GM18519 (cell line): ENCODE measurements at regions not wholly inside any gene's neighbourhood (a gene's known extent, or its start where the extent isn't known, plus 50 kb on each side); places are given as distances from the start of the nearest gene placed in this dataset.

ENCODE experiments used
- ATAC-seq: cut with Tn5 transposase; IDR thresholded peaks from one replicate; pipeline ENCODE4 v1.9.1; 2021; ENCODE audit warnings: mild to moderate bottlenecking, moderate library complexity; ENCODE audit not compliant: unreplicated experiment, low FRiP score

GRCh38 chr1:195045072-195045471, 1563.2 kb downstream of the KCNT2 start:
- ATAC-seq = no peak

DNA sequence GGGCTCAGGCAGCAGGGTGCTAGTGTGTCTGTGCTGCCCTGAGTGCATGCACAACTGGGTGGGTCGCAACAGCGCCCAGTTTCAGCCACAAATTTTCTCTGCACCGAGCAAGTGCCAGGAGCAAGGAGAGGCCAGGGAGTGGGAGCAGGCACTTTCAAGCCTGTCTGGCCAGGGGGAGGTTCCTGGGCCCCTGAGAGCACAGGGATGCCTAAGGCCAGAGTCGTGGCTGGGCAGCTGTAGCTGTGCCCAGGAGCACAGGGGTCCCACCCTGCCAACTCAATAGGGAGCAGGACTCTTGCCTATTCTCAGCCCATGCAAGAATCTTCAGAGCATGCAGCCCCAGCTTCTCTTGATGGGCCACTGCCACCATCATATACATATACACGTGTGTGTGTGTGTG, 1577.4 kb downstream of the KCNT2 start:
- no peak for ATAC-seq

DNA sequence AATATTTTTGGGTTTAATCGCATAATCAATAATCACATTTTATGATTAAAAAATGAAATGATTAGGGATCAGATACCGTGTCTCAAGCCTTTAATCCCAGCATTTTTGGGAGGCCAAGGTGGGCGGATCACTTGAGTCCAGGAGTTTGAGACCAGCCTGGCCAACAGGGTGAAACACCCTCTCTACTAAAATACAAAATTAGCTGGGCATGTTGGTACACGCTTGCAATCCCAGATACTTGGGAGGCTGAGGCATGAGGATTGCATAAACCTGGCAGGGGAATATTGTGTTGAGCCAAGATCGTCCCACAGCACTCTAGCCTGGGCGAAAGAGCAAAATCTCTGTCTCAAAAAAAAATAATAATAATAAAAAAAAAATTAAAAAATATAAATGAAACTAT, 1581.4 kb downstream of the KCNT2 start:
- no peak for ATAC-seq

DNA sequence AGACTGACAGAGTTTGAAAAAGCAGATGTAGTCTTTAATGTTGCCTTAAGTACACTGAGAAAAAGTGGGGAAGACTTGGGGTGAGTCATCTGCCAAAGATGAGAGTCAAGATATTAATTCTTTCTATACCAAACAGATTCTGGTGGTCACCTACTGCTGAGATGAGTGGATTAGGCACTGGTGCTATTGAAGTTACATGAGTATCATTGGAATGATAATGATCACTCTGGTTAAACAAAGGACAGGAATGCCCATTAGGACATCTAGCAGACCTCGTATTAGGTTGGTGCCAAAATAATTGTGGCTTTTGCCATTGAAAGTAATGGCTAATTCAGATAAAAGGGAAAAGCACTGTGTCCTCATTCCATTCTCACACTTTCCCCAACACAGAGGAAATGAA, 1588.9 kb downstream of the KCNT2 start:
- ATAC-seq = no peak

DNA sequence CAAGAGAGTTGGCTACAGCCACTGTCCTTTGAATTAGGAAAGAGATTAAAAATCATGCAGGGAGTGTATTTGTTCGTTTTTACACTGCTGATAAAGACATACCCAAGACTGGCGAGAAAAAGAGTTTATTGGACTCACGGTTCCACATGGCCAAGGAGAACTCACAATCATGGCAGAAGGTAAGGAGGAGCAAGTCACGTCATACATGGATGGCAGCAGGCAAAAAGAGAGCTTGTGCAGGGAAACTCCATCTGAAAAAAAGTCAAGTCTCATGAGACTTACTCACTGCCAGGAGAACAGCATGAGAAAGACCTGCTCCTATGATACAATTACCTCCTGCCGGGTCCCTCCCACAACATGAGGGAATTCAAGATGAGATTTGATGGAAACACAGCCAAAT, 1595.2 kb downstream of the KCNT2 start:
- no peak for ATAC-seq

- ATAC-seq = no peak
Observed at GRCh38 chr1:195005338-195005737, 1602.9 kb downstream of the KCNT2 start.

DNA sequence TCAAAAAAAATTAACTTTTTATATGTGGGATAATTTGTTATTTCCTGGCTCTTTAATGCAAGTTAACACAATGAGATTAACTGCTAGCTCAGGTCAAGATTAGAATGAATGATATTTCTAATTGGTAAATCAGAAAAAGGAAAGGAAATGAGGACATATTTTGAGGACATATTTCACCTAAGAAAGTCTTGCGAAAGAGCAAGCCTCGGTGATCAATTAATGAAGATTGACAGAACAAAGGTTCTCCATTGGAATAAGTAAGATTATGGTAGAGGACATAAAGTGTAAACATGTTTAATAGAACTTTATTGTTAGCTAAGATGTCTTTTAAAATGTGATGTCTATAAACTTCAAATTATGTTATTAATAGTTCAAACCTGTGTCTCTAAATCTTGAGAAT, 1617.8 kb downstream of the KCNT2 start:
- ATAC-seq = no peak

- ATAC-seq = no peak
Observed at GRCh38 chr1:194975913-194976312, 1632.3 kb downstream of the KCNT2 start.

DNA sequence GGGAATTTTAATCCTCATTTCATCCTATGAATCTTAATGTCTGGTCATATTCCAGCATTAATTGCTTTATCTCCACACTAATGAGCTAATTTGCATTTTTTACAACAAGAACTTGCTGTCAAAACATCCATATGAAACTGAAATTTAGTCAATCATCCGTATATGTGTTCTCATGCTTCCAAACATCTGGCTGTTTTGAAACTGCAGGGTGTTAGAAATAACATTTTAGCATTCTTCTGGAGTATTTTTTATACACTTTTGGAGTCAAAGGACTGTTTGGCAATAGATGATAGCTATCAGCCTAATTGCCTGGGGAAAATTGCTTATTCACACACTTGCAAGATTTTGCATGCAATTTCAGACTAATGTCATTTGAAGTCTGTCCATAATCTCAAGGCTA, 1639.3 kb downstream of the KCNT2 start:
- ATAC-seq = no peak

- no peak for ATAC-seq
Observed at GRCh38 chr1:194959795-194960194, 1648.4 kb downstream of the KCNT2 start.

DNA sequence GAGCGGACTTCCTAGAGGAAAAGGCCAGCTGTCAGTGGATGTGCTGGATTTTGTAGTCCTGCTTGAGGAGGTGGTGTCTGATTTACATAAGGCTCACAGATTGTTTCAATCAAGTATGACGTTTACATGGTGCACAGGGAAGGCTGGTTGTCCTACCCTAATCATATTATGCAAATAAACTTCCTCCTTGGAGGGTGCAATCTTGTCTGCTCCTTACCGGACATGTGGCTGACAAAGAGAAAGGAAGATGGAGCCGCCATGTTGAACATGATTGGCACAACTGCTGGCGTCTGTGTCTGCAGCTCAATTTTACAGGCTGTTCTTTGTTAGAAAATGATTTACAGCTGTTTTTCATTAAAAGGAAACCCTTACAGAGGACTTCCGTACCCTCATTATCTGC, 1656.1 kb downstream of the KCNT2 start:
- no peak for ATAC-seq

GRCh38 chr1:194950584-194950983, 1657.7 kb downstream of the KCNT2 start:
- no peak for ATAC-seq

- ATAC-seq = no peak
Observed at GRCh38 chr1:194940336-194941030, 1667.8 kb downstream of the KCNT2 start.

- no peak for ATAC-seq
Observed at GRCh38 chr1:194935864-194936263, 1672.4 kb downstream of the KCNT2 start.

GRCh38 chr1:194931166-194931565, 1677.1 kb downstream of the KCNT2 start:
- ATAC-seq = no peak

DNA sequence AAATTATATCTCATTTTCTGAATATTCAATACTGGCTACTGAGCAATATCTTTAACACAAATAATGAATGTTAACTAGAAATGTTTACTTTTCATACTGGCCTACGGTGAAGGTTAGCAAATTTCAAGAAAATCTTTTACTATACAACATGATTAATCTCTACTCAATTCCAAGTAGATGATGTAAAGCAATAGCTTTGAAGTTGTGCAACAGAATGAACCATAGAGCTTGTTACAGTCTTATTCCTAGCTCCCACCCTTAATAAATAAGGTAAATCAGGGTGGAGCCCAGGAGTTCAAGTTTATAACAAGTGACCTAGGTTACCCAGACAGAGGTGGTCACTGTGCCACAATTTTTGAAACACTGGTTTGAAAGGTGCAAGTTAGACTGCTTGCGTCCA, 1678.1 kb downstream of the KCNT2 start:
- ATAC-seq = no peak

DNA sequence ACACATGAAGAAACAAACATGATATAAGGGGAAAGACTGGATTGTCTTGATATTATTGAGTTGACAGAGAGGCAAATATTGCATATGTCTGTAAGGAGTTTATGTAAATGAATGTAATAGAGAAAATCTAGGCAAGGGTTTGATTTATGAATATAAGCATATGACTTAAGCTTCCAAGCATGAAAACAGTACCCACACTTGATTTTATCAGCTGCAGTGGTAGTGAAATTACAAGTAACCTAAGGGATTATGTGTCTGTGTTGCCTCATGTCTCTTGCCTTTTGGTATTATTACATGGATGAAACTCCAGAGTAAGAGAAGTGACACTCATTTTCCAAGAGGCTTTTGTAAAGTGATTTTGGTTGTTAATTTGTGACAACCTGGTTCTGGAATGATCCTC, 1678.9 kb downstream of the KCNT2 start:
- no peak for ATAC-seq

DNA sequence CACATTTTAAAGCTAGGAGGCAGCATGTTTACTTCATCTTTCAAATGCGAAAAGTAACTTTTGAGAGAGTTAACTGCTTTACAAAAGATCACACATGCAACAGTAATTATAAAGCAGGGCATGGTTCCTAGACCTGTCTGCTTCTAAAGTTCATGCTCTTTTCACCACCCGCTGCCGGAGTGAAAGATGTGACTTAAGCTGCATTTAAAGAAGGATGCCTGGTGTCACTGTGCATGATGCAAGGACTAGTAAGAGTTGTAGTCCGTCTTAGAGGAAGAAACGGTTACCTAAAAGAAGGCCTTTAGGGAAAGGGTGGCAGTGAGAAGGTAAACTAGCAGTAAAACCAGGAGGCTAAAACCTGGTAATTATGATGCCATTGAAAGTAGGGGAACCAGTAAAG, 1689.1 kb downstream of the KCNT2 start:
- no peak for ATAC-seq

DNA sequence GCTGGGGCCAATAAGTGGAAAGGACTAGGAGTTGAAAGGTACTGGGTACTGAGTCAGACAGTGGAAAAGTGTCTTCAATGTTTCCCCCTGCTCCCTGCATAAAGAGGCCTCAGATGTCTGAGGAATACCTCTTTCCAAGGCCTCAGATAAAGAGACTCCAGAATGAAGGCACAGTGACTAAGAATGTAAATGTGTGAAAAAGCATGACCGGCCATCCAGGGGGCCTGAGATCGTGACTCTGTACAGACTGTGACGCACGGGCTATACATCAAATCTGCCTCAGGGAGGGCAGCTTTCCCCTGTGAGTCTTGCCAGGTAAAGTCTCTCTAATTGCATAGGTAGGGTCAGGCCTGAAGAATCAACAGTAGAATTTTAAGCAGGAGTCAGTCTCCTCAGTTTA, 1690.5 kb downstream of the KCNT2 start:
- no peak for ATAC-seq

- no peak for ATAC-seq
Observed at GRCh38 chr1:194908643-194909042, 1699.6 kb downstream of the KCNT2 start.

GRCh38 chr1:194903524-194903923, 1704.7 kb downstream of the KCNT2 start:
- ATAC-seq = no peak

DNA sequence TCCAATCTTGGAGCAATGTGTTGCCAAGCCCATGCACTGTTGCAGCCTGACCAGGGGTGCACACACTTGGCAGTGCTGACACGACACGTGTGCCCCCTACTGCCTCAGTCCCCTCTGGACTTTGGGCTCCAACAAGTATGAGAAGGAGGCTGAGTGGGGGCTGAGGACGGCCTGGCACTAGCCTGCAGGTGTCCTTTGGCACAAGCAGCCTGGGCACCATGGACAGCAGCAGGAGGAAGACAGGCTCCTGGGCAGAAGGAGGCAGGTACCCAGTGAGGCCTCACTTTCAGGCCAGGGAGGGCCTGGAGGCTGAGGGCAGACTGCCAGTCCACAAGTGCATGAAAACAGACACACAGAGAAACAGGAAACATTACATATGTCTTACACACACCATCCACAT, 1702.9 kb upstream of the B3GALT2 start:
- no peak for ATAC-seq

- ATAC-seq = no peak
Observed at GRCh38 chr1:194870860-194871259, 1684.4 kb upstream of the B3GALT2 start.
